ENCODE measurements at regions not wholly inside any gene's neighbourhood (a gene's known extent, or its start where the extent isn't known, plus 50 kb on each side); places are given as distances from the start of the nearest gene placed in this dataset.

DNA sequence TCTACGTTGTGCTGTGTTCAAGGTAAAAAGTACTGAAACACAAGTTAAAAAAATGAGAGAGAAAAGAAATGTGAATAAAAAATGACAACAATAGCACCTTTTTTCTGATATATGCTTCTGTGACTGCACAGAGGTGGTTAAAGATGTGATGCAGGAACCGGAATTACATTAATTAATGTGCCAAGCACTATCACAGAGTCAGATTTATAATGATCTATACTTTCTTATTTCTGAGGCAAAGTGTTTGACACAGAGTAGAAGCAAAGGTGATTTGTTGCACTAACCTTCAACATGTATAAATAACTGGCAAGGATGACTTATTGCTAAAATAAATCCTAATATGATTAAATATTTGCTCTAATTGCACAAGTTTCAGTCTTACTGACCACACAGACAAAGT, 654.6 kb upstream of the SLITRK1 start:
- CTCF ChIA-PET, result interaction anchor here (1.0 kb wide), 1 partner anchor 1290 kb away, joined by 3 read pairs; no protein-coding TSS in a partner anchor
- no peak for DNase-seq (ENCODE audit: extremely low spot score)
- TF ChIP-seq, protein P1, sequence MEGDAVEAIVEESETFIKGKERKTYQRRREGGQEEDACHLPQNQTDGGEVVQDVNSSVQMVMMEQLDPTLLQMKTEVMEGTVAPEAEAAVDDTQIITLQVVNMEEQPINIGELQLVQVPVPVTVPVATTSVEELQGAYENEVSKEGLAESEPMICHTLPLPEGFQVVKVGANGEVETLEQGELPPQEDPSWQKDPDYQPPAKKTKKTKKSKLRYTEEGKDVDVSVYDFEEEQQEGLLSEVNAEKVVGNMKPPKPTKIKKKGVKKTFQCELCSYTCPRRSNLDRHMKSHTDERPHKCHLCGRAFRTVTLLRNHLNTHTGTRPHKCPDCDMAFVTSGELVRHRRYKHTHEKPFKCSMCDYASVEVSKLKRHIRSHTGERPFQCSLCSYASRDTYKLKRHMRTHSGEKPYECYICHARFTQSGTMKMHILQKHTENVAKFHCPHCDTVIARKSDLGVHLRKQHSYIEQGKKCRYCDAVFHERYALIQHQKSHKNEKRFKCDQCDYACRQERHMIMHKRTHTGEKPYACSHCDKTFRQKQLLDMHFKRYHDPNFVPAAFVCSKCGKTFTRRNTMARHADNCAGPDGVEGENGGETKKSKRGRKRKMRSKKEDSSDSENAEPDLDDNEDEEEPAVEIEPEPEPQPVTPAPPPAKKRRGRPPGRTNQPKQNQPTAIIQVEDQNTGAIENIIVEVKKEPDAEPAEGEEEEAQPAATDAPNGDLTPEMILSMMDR (IDR thresholded peaks at IDR 0.05; ENCODE audit: control extremely low read depth, extremely low read depth, low read depth, missing control alignments), result no peak
- POLR2A ChIA-PET, result no interaction called here

DNA sequence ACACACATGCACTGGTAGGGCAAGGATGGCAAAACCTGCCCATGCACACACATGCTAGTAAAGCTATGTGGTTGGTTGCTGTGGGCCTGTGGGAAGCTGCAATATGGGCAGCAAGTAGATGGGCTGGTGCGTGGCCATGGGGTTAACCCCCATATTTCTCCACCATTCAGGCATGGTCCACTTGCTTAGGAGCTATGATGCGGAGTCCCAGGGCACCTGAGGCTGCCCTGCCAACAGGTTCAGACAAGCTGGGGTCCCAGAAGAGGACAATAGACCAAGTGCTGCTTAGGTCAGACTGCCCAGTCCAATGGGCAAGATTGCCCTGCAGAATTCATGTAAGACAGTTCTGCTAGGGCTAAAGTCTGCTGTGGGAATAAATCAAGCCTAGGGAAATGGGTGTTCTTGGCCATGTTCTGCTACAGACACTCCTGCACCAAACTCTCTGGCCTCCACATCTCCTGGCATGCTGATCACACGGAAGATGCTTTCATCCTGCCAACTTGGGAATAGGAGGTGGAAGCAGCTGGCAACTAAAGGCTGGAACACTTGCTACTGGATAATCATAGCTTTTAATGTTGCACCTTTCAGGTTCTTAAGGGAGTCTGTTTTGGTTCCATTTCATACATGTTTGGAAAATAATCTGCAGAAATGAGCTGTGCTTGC, 646.3 kb upstream of the SLITRK1 start:
- TF ChIP-seq, protein P1 (IDR thresholded peaks at IDR 0.05; ENCODE audit: control extremely low read depth, extremely low read depth, low read depth, missing control alignments), result no peak
- ChIA-PET POLR2A (no interaction called here), CTCF (no interaction called here)
- no peak for DNase-seq (ENCODE audit: extremely low spot score)

DNA sequence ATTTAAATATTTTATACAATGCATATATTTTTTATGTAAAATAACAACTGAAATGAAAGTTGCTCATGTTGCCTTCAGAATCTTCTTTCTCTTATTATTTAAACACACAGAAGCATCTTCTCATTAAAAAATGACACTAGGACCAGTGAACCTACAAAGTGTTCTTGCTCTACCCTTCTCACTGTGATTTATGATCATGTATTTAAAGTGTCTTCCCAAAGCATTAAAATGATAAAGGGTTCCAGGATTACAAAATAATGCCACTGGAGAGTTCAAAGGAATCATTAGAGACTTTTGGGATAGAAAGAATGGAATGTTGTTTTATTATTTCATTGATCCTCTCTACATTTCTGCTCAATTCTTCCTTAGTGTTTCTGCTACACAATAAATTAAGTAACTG, 643.6 kb upstream of the SLITRK1 start:
- ChIA-PET CTCF (interaction anchor here (1.2 to 1.5 kb wide), 2 partner anchors 17 to 27 kb away, joined by 3 to 6 read pairs; no protein-coding TSS in a partner anchor), POLR2A (no interaction called here)
- no peak for DNase-seq (ENCODE audit: extremely low spot score)
- TF ChIP-seq, protein P1 (IDR thresholded peaks at IDR 0.05; ENCODE audit: control extremely low read depth, extremely low read depth, low read depth, missing control alignments), result no peak

DNA sequence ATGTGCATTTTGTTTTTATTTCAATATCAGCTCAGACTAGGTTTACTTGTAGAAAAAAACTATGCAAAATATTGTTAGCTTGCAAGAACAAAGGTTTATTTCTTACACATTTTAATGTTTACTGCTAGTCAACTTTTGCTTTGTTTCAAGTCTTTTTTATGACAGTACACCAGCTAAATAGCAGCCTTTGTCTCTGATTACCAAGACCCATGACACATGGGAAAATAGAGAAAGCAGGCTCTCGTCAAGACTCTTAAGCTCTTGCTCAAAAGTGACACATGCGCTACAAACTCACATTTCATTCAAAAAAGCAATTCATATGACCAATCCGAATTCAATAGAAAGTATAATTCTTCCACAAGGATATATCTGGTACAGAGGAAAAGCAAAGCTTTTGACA, 642.3 kb upstream of the SLITRK1 start:
- POLR2A ChIA-PET, result no interaction called here
- CTCF ChIA-PET, result no interaction called here
- TF ChIP-seq, protein P1 (IDR thresholded peaks at IDR 0.05; ENCODE audit: control extremely low read depth, extremely low read depth, low read depth, missing control alignments), result no peak
- no peak for DNase-seq (ENCODE audit: extremely low spot score)

DNA sequence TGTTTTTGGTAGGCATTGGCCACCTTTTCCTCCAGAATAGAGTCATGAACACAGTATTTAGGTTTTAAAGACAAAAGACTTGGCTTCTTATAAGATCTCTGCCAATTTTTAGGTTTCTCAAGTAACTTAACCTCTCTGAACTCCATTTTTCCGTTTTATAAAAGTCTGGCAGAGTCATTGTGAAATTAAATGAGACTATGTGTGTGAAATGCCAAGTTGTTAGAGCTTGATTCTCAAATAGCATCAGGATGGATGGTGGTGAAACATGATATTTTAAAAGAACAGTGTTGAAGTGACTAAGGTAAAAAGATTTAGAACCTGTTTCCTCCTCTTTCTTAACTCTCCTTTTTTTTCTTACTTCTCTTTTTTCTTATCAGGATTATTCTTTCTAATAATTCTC, 617.7 kb upstream of the SLITRK1 start:
- ChIA-PET POLR2A (no interaction called here), CTCF (interaction anchor here (1.6 kb wide), 1 partner anchor 26 kb away, joined by 6 read pairs; no protein-coding TSS in a partner anchor)
- TF ChIP-seq, protein P1 (IDR thresholded peaks at IDR 0.05; ENCODE audit: control extremely low read depth, extremely low read depth, low read depth, missing control alignments), result no peak
- DNase-seq (ENCODE audit: extremely low spot score), result no peak

DNA sequence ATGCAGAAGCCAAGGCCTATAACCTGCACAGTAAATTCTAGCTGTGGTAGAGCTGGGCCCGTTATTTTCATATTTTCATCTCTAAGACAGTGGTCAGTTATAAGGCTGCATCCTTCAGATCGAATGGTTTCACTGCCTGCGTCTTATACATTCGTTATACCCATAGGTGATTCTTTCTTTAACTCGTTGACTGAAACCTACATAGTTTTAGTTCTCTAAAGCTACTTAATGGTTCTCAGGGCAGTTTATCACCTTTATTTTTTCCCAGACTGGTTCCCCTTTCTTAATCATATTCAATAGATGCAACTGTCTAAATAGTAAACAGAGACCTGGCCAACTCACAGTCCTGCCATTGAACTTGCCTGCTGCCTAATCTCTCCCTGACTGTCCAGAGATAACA, 615.3 kb upstream of the SLITRK1 start:
- DNase-seq (ENCODE audit: extremely low spot score), result no peak
- ChIA-PET CTCF (no interaction called here), POLR2A (no interaction called here)
- TF ChIP-seq, protein P1 (IDR thresholded peaks at IDR 0.05; ENCODE audit: control extremely low read depth, extremely low read depth, low read depth, missing control alignments), result no peak

Data from GM10248 (cell line).